Ecto neural progenitor cell (in vitro differentiated cells): ENCODE measurements at regions not wholly inside any gene's neighbourhood (a gene's known extent, or its start where the extent isn't known, plus 50 kb on each side); places are given as distances from the start of the nearest gene placed in this dataset.
A peak's percentile ranks its signal among the peaks of the same experiment; 100 is the strongest.

Source experiments
- DNase-seq: peaks from one replicate; pipeline ENCODE4 v3.0.0-alpha.2; 2018; ENCODE audit warnings: low spot score

DNA sequence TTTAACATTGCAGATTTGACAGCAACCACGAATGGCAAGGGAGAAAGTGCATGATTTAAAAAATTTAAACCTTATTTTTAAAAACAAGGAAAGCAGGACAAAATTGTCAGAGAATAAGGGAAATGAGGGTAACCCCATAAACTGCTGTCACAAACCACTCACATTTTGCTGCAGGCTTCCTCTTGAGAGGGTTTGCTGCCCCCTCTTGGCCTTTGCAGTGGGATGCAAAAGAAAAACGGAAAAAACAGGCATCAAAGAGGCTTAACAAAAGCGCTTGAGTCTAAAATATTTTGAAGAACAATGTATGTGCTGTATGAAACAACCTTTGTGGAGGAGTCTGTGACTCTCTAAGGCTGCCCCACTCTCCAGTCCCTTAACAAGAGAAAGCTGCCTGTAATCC lies 91.6 kb downstream of the TMX3 start:
- peak; percentile 63 for DNase-seq

GRCh38 chr18:68611311-68611710 lies 103.6 kb downstream of the TMX3 start:
- DNase-seq, result no peak

GRCh38 chr18:68608851-68609490 lies 105.9 kb downstream of the TMX3 start:
- no peak for DNase-seq

- DNase-seq, result no peak
These were observed 107.1 kb downstream of the TMX3 start for GRCh38 chr18:68607852-68608251.

- no peak for DNase-seq
These were observed 110.7 kb downstream of the TMX3 start for GRCh38 chr18:68604256-68604655.

- no peak for DNase-seq
These were observed 118.9 kb downstream of the TMX3 start for GRCh38 chr18:68596016-68596415.

- no peak for DNase-seq
These were observed 126.7 kb downstream of the TMX3 start for GRCh38 chr18:68588169-68588568.

- no peak for DNase-seq
These were observed 131.2 kb downstream of the TMX3 start for GRCh38 chr18:68583685-68584084.

GRCh38 chr18:68574311-68574710 lies 140.6 kb downstream of the TMX3 start:
- DNase-seq, result no peak

GRCh38 chr18:68569936-68570335 lies 145.0 kb downstream of the TMX3 start:
- no peak for DNase-seq

GRCh38 chr18:68568364-68569155 lies 146.3 kb downstream of the TMX3 start:
- no peak for DNase-seq

DNA sequence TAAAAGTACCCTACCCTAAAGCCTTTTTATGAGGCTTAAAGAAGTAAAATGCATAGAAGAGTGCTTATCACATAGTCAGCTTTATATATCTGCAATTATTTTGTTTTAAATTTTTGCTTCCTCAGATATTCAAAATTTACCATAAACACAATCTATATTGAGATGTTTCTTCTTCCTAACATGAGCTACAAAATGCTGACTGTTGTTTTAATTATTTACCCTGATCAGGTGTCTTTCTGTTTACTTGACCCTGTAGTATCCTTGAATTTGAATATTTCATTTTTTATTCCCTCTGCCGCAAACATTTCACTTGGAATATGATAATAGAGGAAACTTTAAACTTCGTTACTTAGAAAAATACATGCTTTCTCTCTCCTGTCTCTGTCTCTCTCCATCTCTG lies 147.9 kb downstream of the TMX3 start:
- DNase-seq, result no peak

DNA sequence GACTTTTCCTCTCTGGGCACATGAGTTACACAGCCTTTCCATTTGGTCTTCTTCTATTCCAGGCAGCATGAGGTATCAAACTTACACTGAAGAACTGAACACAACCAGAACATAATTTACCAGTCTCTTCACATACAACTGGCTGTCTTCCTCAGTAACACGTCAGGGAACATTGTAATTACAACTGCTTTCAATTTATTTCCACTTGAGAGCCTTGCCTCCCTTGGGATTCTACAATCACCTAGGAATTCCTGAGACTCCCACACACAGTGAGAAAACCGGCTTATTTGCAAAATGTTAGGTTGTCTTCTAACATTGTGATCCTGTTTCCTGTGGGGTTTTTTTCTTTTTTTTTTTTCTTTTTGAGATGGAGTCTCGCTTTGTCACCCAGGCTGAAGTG lies 149.9 kb downstream of the TMX3 start:
- no peak for DNase-seq

DNA sequence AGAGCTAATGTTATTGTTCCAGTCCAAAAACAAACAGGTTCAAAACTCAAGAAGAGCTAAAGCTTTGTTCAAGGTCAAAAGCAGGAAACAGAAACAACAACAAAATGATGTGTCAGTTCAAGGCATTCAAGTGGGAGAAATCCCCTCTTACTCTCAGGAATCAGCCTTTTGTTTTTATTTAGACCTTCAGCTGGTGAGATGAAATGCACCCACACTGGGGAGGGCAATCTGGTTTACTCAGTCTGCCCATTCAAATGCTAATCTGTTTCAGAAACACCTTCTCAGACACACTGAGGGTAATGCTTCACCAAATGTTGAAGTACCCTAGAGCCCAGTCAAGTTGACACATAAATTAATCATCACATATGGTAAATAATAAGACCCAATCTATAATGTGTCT lies 150.6 kb downstream of the TMX3 start:
- DNase-seq, result no peak

GRCh38 chr18:68560128-68560527 lies 154.8 kb downstream of the TMX3 start:
- DNase-seq, result no peak

DNA sequence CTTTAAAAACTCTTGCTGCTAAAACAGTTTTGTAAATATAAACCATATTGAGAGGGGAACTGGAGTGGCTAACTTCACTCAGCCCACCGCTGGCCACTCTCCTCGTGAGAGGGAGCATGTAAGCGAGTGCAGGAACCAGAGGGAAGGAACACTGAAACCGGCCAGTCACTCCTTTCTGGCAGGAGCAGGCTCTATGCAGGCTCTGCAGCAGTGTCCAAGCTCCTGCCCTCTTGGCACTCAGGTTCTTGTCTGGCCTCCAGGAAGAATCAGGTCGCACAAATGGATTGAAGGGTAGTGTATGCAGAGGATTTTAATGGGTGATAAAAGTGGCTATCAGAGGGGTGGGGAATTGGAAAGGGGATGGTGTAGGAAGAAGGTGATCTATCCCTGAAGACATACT lies 157.7 kb downstream of the TMX3 start:
- no peak for DNase-seq

GRCh38 chr18:68555879-68556301 lies 159.0 kb downstream of the TMX3 start:
- DNase-seq, result no peak

- no peak for DNase-seq
These were observed 165.7 kb downstream of the TMX3 start for GRCh38 chr18:68548904-68549870.

- DNase-seq, result no peak
These were observed 171.6 kb downstream of the TMX3 start for GRCh38 chr18:68543344-68543743.

GRCh38 chr18:68542846-68543245 lies 172.1 kb downstream of the TMX3 start:
- no peak for DNase-seq

DNA sequence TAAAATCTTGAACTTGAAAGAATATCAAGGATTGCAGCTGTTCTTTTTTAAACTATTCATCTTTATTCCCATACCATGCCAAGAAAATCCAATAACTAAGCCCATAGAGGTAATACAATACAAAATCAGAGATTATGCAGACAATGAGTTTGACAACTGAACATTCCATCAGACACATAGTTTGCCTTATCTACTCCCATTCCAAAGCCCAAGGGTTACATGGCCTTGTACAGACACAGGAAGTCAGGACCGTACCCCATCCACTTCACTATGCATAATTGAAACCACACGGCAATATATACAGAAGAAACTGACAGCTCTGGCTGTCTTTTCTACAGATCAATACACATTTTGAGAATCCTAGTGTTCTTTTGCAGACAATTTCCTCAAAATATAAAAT lies 181.3 kb downstream of the TMX3 start:
- no peak for DNase-seq

- no peak for DNase-seq
These were observed 182.5 kb downstream of the TMX3 start for GRCh38 chr18:68532328-68532885.
